Choroid plexus epithelial cell (primary cell): ENCODE measurements at regions not wholly inside any gene's neighbourhood (a gene's known extent, or its start where the extent isn't known, plus 50 kb on each side); places are given as distances from the start of the nearest gene placed in this dataset.

Experiments used
- DNase-seq: peaks from one replicate; pipeline ENCODE4 v3.0.0-alpha.2; 2010; ENCODE audit warnings: low read depth
- H3K4me3 ChIP-seq: 2 replicates; pipeline ENCODE4 v1.5.1; 2011; ENCODE audit warnings: low read depth, mild to moderate bottlenecking, control low read depth, low read length, moderate library complexity
- CTCF ChIP-seq: conservative IDR thresholded peaks from 2 replicates; pipeline ENCODE4 v1.5.1; 2011; ENCODE audit warnings: low read depth, mild to moderate bottlenecking, control low read depth, inconsistent platforms, low read length, moderate library complexity

GRCh38 chr4:65193985-65194384 lies 476.3 kb downstream of the EPHA5 start:
- TF ChIP-seq CTCF: no peak
- H3K4me3 ChIP-seq: no peak overlapping the region
- DNase-seq: no peak

DNA sequence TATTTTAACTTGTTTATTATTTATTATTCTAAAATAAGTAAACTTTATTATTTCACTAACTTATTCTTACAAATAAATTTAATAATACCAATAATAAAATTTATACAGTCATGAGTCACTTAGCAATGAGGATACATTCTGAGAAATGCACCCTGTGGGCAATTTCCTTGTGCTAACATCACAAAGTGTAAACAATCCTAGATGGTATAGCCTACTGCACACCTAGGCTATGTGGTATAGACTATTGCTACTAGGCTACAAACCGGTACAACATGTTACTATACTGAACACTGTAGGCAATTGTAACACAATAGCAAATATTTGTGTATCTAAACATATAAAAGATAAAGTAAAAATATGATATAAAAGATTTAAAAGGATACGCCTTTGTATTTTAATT lies 479.5 kb downstream of the EPHA5 start:
- DNase-seq: no peak
- TF ChIP-seq CTCF: no peak
- H3K4me3 ChIP-seq: no peak overlapping the region

GRCh38 chr4:65175585-65175984 lies 494.7 kb downstream of the EPHA5 start:
- no peak for DNase-seq
- no peak overlapping the region for H3K4me3 ChIP-seq
- no peak for TF ChIP-seq CTCF

- no peak for TF ChIP-seq CTCF
- H3K4me3 ChIP-seq: no peak overlapping the region
- DNase-seq: no peak
Observed at GRCh38 chr4:65170768-65171514, 499.3 kb downstream of the EPHA5 start.

GRCh38 chr4:65167719-65168118 lies 502.6 kb downstream of the EPHA5 start:
- no peak overlapping the region for H3K4me3 ChIP-seq
- no peak for DNase-seq
- no peak for TF ChIP-seq CTCF

- no peak for DNase-seq
- H3K4me3 ChIP-seq: no peak overlapping the region
- TF ChIP-seq CTCF: no peak
Observed at GRCh38 chr4:65152205-65152604, 518.1 kb downstream of the EPHA5 start.

DNA sequence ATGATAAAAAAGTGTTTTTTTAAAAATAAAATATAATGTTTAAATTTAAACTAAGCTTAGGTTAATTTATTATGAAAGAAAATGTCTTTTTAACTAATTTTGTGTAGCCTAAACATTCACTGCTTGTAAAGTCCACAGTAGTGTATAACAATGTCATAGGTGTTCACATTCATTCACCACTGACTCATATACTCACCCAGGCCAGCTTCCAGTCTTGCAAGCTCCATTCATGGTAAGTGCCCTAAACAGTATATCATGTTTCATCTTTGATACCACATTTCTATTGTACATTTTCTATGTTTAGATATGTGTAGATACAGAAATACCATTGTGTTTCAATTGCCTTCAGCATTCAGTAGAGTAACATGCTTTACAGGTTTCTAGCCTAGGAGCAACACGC lies 530.3 kb downstream of the EPHA5 start:
- DNase-seq: no peak
- H3K4me3 ChIP-seq: no peak overlapping the region
- TF ChIP-seq CTCF: no peak
